CD4-positive, alpha-beta T cell treated with Interleukin-15 for 1 hour (primary cell): ENCODE measurements at regions not wholly inside any gene's neighbourhood (a gene's known extent, or its start where the extent isn't known, plus 50 kb on each side); places are given as distances from the start of the nearest gene placed in this dataset.
"Not testable (repeated sequence)": the region's sequence is repeated elsewhere in the genome, so short reads cannot be mapped to it uniquely, and the experiment has no call there.

Source experiments
- DNase-seq: peaks from one replicate; pipeline ENCODE4 v3.0.0-alpha.2; 2020

DNA sequence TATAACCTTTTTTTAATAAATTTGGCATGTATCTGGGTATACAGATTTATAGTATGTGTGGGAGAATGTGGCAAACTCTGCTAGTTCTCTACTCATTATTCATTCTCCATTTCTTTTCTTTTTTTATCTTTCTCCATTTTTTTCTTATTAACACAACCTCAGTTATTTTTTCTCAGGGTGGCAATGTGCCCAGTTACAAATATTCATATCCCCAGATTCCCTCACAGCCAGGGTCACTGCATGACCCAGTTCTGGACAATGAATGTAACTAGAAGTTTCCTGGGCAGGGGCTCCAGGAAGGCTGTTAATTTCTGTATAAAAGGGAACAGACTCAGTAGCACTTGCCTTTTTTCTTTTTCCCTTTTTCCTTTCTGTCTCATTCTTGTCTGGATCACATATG is 95.6 kb downstream of the VCPKMT start:
- no peak for DNase-seq

DNA sequence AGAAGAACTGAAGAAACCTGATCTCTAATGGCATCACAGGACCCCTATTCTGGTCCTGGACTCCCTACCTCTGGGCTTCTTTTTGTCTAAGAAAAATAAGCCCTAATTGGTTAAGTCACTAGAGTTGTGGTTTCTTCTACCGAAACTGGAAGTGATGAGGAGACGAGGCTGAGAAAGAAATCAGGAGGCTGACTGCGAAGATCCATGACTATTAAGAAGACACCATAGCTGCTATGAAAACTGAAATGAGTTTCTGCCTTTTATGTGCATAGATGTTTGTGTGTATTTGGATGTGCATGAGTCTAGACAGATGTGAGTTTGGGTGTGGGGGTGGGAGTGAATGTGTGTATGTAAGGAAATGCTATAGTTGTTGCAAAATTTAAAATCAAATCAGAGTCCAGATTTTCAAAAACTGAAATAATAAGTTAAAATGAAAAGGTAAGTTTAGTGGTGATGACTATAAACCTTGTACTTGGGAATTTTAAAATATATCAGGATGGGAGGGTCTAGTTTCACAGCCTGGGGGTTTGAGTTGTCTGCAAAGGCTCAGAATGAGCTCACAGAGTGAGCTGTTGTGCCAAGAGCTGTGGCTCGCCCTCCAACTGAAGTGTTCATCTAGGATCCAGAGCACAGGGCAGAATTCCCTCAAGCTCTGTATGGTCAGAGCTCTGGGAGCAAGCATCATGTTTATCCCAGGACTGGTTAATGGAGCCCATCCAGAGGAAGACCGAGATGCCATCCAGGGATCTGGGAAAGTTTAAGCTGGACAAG is 94.9 kb downstream of the VCPKMT start:
- DNase-seq: no peak

DNA sequence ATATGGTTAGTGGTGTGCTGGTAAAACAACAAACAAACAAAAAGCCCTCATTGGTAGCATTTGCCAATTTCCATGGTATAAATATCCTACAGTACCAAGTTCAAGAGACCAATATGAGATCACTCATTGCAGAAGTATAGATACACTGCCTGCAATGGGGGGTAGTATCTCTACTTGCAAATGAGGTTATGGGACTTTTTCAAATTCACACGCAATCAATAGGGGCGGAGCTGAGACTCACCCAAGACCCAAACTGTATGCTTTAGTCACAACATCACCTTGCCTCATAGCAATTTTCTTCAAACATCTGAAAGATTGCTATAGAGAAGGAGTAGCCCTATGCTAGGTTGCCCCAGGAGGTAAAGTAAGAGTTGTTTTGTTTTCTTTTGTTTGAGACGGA is 93.7 kb downstream of the VCPKMT start:
- DNase-seq: no peak

DNA sequence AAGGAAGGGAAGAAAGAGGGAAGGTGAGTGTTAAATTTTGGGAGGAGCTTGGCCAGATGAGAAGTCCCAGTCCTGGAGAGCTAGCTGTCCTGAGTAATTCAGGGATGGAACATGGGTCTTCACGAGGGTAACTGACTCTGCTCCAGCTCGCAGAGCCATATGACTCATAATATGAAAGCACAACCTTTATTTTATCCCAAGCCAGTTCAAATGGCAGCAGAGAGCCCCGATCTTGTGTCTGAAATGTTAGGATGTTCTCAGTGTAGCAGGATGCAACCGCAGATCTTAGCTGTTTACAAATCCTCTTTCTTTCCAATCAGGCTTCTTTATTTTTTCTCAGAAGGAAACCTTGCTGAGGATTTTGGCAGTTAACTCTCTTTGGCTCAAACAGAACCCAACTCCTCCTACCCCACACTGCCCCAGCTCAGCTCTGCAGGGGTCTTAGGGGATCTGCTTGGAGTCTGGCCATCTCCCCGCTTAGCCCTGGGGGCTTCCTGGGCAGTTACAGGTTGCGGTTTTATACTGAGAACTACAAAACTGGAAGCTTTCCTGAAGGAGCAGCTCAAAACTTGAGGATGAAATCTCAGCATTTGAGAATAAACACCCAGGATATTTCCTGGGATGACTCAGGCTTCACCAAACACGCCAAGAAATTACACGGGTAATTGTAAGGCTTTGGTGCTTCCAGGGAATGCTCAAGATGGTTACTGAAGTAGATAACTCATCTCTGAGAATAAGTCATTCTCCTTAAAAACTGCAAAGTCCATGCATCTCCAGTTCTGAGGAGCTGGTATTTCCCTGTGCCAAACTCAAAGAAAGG is 92.5 kb downstream of the VCPKMT start:
- DNase-seq: no peak

DNA sequence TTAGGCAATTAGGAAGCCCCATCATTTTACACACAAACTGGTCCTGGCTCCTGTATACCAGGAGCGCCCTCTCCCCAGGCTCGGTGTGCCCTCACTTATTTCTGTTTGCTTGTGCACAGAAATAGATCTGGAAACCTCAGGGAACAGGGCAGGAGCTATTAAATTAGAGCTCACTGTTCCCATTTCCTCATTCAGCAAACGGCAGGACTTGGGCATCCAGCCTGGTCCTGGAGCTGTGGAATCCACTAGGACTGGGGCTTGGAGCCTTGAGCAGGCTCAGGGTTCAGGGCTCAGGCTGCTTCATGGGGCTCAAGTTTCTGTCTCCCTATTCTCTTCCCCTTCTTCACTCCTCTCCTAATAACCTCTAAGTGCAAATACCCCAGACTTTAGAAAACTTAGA is 91.3 kb downstream of the VCPKMT start:
- DNase-seq: no peak

DNA sequence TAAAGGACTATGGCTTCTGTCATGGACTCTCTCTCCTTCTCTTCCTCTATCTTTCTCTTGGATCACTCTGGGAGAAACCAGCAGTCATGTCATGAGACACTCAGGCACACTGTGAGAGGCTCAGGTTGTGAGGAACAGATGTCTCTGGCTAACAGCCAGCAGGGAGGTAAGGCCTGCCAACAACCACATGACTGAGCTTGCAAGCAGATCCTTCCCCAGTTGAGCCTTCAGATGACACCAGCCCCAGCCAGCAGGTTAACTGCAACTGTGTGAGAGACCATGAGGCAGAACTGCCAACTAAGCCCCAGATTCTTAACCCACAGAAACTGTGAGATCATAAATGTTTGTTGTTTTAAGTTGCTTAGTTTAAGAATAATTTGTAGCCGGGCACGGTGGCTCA is 90.6 kb downstream of the VCPKMT start:
- no peak for DNase-seq

DNA sequence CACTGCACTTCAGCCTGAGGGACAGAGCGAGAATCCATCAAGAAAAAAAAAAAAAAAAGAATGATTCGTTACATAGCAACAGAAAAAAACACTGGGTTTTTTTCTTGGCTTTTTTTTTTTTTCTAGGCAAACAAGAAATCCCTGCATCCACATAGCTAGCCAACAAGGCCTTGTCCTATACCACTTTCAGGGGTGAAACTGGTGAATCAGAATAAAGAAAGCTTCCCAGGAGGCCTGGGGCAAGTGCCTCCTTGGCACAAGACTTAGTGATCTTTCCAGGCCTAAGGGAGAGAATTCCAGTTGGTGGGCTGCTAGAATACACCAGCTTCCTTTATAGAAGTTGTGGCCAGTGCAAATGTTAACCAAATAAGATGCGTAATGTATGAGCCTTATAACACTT is 90.0 kb downstream of the VCPKMT start:
- no peak for DNase-seq

DNA sequence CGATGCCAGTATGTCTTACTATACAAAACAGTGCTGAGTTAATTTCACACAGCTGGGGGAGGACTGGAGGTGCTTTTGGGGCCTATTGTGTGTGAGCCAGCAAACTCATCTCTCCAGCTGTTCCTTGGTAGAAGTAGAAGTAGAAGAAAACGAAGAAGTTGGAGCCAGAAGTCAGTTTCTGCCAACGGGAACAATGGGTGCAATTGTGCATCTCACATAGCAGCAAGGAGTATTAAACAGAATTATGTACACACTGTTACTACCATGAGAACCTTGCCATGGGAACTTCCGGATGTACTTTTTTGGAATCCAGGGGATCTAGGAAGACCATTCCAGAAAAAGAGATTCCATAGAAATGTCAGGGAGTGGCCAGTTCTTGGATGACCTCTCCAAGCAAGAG is 88.6 kb downstream of the VCPKMT start:
- DNase-seq: no peak

DNA sequence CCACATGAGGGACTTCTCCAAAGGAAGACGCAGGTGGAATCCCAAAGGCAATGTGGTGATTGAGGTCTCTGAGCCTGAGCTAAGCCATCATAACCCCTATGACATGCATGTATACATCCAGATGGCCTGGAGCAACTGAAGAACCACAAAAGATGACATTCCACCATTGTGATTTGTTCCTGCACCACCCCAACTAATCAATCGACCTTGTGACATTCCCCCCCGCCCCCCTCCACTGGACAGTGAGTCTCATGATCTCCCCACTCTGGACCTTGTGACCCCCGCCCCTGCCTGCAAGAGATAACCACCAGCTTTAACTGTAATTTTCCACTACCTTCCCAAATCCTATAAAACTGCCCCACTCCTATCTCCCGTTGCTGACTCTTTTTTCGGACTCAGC is 87.9 kb downstream of the VCPKMT start:
- no peak for DNase-seq

DNA sequence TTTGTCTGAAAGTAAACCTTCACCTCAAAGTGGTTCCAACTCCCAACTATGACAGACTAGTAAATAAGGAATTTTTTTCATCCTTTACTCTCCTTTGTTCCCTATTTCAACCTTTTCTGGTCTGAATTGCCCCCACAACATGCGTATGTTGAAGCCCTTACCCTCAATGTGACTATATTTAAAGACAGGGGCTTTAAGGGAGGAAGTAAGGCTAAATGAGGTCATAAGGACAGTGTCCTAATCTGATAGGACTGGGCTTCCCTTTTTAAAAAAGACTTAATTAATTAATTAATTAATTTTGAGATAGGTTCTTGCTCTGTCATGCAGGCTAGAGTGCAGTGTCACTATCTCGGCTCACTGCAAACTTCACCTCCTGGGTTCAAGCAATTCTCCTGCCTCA is 86.3 kb downstream of the VCPKMT start:
- DNase-seq: no peak

DNA sequence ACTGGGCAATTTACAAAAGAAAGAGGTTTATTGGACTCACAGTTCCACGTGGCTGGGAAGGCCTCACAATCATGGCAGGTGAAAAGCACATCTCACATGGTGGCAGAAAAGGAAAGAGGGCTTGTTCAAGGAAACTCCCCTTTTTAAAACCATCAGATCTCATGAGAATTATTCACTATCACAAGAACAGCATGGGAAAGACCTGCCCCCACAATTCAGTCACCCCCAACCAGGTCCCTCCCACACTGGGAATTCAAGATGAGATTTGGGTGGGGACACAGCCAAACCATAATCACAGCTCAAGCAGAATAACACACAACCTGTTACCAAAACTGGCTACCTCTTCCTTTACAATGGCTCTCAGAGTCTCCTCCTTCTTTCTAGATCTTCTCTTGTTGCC is 85.5 kb downstream of the VCPKMT start:
- not testable (repeated sequence) for DNase-seq

DNA sequence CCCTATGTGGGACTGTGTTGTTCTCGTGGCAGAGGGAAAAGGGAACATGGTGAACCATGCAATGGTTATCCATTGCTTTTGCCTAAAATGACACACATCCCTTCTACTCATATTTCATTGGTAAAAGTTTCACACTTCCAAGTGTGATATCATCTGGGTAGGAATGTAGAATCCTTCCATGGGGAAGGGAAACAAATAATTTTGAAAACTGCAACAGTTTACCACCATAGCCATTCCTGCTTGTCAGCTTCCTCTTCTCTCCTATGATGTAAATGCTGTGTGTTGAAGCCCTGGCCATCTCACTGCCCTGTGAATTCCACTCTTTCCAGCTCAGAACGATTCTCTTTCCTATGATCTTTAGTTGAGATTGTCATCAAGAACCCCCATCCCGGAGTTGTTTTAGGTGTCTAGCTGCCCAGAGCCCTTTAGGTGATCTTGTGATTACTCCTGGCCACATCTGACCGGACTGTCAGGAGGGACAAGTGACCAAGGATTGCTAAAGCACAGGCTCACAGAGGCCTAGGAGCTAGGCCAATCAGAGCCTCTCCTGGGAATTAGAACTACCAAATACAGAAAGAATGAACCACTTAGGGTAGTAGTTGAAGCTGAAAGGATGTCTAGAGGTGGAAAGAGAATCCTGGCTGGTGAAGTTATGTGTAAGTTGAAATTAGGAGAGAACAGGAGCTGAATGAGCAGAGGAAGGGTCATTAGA is 84.6 kb downstream of the VCPKMT start:
- DNase-seq: no peak

DNA sequence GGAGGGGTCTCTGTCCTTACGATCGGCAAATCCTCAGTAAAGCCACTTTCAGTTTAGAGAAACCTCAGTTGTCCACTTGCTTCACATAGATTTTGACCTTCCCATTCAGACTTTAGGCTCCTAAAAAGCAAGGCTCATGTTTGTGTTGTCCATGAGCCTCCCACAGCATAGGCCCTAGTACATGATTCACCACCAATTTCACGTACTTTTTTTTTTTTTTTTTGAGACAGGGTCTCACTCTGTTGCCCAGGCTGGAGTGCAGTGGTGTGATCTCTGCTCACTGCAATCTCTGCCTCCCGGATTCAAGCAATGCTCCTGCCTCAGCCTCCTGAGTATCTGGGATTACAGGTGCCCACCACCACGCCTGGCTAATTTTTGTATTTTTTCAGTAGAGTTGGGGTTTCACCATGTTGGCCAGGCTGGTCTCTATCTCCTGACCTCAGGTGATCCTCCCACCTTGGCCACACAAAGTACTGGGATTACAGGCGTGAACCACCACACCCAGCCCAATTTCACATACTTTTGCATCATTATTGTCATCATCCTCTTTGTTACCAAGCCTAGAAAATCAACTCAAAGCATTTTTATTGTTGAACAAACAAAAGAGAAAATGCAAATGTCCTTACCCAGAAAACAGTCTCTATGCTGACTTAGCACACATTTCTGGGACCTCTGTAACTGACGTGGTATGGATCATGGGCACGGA is 83.8 kb downstream of the VCPKMT start:
- not testable (repeated sequence) for DNase-seq

DNA sequence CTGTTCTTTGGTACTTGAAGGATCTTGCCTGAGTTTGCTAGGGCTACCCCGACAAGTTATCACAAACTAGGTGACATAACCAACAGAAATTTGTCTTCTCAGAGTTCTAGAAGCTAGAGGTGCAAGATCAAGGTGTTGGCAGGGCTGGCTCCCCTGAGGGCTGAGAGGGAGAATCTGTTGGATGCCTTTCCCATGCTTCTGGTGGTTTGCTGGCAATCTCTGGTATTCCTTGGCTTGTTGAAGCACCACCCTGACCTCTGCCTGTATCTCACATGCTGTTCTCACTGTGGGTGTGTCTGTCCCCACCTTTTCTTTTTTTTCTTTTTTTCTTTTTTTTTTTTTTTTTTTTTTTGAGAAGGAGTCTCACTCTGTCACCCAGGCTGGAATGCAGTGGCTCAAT is 81.2 kb downstream of the VCPKMT start:
- no peak for DNase-seq

DNA sequence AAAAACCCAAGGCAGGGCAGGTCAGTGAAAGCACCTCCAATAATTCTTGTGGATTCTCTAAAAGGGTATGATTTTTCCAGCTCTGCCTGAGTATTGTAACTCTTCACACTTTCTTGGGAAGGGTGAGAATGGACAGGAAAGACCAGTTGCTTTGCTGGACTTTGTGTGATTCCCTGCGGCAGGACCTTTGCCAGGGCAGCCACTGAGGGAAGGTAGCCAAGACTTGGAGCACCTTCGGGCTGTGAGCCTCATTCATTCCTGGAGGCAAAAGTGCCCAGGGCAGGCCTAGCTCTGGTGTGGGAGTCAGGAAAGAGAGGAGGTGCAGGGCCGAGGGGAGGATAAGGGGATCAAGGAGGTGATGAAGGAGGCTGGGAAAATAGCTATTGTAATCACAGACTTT is 80.2 kb downstream of the VCPKMT start:
- DNase-seq: no peak

DNA sequence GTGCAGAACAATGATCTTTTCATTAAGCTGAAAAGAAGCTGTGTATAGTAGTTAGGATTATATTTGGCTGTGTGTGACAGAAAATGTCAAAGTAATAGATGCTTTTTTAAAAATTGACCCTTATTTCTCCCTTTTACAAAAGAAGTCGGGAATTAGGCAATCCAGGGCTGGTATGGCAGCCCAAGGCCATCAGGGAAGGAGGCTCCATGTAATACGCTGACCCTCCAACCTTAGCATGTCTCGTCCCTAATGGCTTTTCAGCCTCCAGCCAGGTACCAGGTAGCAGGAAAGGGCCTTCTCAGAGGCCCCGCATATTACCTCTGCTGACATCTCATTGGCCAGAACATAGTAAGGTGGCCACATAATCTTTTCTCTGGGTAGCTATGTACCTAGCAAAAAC is 79.7 kb downstream of the VCPKMT start:
- DNase-seq: no peak

DNA sequence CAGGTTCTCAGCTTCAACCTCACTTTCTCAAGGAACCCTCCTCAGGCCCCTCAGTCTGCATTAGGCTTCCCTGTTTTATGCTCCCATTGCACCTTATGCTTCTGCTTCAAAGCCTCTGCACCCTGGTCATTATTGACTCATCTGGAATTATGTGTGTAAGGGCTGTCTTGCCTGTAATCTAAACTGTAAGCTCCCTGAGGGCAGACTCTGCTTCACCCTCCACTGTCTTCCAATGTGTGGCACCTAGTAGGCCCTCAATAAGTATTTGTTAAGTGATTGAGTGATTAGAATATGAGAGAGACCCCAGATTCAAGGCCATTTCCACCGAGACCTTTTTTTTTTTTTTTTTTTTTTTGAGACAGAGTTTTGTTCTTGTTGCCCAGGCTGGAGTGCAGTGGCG is 79.1 kb downstream of the VCPKMT start:
- no peak for DNase-seq

DNA sequence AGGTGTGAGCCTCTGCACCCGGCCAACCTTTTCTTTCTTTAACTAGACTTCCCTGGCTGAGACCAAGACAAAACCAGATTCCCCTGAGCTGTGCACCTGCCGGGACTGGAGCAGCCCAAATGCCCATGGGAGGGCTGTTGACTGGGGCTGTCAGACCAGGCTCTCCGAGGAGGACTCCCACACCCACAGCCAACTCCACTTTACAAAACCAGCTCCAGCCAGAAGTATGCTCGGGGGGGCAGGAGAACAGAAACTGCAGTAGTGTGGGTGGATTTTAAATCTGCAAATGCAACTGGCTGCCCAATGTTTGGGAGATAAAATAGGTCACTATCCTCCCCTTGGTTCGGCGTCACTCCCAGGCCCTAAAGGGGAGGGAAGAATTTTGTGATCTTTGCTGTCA is 78.5 kb downstream of the VCPKMT start:
- no peak for DNase-seq

DNA sequence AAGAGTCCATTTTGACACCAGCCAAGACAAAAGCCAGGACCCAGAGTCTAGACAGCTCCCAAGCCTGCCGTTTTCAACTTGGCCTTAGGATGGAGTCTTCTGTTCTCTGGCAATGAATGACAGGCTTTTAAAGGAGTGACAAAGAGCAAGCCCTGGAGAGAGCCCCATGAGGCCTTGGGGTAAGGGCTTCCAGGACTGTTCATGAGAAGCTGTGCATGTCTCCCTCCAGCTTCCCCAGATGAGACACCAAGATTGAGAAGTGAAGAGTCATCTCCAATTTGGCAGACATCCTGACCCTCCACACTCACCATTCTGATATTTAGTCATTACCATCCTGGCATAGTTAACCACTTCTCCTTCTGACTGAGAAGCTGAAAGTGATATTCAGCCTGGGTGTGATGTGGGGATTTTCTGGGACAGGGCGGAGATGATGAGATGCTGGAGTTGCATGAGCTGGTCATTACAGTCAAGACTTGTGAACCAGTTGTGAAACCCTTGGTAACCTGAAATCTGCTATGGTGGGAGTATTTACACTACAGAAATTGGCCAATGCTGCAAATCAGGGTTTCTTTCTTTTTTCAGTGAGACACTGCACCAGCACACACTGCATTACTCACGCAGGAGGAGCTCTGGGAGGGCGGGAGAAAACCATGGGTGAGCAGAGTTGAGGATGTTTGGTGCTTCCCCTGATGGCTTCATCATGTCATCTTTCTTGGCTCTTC is 77.8 kb downstream of the VCPKMT start:
- peak; percentile 83 for DNase-seq

DNA sequence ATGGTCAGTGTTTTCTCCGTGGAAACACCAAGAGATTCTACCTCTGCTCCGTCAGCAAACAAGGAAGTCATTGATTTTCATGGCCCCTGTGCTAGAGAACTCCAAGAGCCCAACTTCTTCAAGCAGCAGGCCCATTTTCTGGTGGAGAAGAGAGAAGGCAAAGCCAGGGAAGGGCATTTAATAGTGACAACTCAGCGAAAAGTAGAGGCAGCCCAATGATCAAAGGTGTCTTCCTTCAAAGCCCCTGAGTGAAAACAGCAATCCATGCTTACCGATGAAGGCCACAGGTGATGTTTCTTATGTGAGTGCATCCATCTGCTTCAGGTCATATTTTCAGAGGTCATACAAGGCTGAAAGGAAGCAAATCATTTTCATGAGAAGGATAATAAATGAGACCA is 77.3 kb downstream of the VCPKMT start:
- no peak for DNase-seq

DNA sequence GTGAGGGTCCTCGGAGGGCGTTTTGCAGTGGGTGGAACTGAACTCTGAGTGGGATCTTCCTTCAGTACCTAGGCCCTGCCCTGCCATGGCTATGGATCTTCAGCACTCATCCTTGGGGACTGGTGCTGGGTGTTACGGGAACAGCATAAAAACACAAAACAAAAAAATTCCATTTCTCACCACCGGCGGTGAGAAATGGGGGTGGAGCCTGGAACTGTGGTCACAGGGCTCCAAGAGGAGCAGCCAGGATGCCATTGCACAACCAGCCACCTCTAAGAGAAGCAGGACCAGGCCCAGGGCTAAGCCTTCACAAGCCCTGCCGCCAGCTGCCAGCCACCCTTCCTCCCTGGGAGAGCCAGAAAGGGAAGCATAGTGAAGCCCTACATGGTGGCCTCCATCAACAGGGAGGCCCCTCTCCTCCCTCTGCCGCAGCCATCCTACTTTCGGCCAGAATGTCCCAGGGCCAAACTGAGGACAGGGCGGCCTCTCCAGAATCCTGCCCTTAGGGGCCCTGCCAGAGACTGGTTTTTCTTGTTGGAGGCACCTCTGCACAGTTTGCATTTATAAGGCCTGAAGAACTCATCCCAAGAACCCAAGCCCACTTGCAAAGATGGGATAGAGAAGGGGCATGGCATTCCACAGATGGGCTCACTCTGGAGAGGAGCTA is 76.5 kb downstream of the VCPKMT start:
- DNase-seq: peak; percentile 77

DNA sequence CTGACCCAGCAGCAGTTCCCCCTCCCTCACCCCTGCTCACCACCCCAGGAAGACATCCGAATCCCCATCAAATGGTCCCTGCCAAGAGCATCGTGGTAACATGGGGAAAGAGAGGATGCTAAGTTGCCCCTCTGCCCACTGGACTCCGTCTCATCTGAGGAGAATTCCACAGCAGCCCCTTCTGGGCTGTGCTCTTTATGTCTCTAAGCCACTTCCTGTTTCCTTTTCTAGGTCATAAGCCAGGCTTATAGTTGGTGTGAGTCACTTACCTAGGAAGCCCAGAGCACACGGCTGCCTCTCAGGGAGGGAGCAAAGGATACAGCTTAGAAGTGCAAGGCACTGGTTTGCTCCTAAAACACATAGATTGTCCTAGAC is 76.0 kb downstream of the VCPKMT start:
- peak; percentile 60 for DNase-seq
